HCT116 (cell line): ENCODE measurements at regions not wholly inside any gene's neighbourhood (a gene's known extent, or its start where the extent isn't known, plus 50 kb on each side); places are given as distances from the start of the nearest gene placed in this dataset.

Experiments
- CTCF ChIP-seq, 3 experiments: fragments of 200-600 bp in 1 of 3; sonication (generic) in 1 of 3; IDR thresholded peaks in 2 of 3; conservative IDR thresholded peaks in 1 of 3; 2 replicates each; pipeline ENCODE4 v1.5.1; 2012 to 2017; ENCODE audit warnings: low read depth in 2 of 3, low read length in 2 of 3, antibody characterized with exemption in 1 of 3, borderline replicate concordance in 1 of 3, control low read depth in 1 of 3, mild to moderate bottlenecking in 1 of 3, mixed read lengths in 1 of 3, mixed run types in 1 of 3, moderate library complexity in 1 of 3; ENCODE audit not compliant: insufficient read depth in 1 of 3
- POLR2A ChIP-seq: IDR thresholded peaks from 2 replicates; pipeline ENCODE4 v1.7.0; 2011; ENCODE audit warnings: borderline replicate concordance; ENCODE audit not compliant: insufficient read depth, insufficient read length; ENCODE audit errors: extremely low read depth
- POLR2AphosphoS5 ChIP-seq: IDR thresholded peaks from 2 replicates; pipeline ENCODE4 v1.6.1; 2011; ENCODE audit warnings: mild to moderate bottlenecking, low read depth, low read length, moderate library complexity
- RAD21 ChIP-seq: IDR thresholded peaks from 2 replicates; pipeline ENCODE4 v1.6.1; 2012; ENCODE audit warnings: low read depth, mild to moderate bottlenecking
- REST ChIP-seq: IDR thresholded peaks from 2 replicates; pipeline ENCODE4 v1.6.1; 2012; ENCODE audit warnings: low read depth
- SP1 ChIP-seq: IDR thresholded peaks from 2 replicates; pipeline ENCODE4 v1.6.1; 2012; ENCODE audit warnings: low read depth
- ZBTB33 ChIP-seq: IDR thresholded peaks from 2 replicates; pipeline ENCODE4 v1.6.1; 2011; ENCODE audit warnings: mild to moderate bottlenecking, low read length, moderate library complexity; ENCODE audit not compliant: insufficient replicate concordance; ENCODE audit errors: extremely low read depth
- ZFX ChIP-seq: fragments of 450-650 bp; IDR thresholded peaks from 2 replicates; pipeline ENCODE4 v1.6.1; 2017

GRCh38 chr20:60516442-60516841 is 558.2 kb downstream of the CDH26 start:
- TF ChIP-seq CTCF (IDR thresholded peaks at IDR 0.05 in 2 of 3, conservative IDR thresholded peaks at IDR 0.05 in 1 of 3; ENCODE audit: borderline replicate concordance in 1 of 3, insufficient read depth in 1 of 3, low read depth in 2 of 3, low read length in 2 of 3), result no peak
- TF ChIP-seq POLR2AphosphoS5, result no peak
- no peak for TF ChIP-seq REST
- no peak for TF ChIP-seq ZFX
- no peak for TF ChIP-seq ZBTB33
- no peak for TF ChIP-seq RAD21
- no peak for TF ChIP-seq POLR2A
- TF ChIP-seq SP1, result no peak
